ENCODE measurements at regions not wholly inside any gene's neighbourhood (a gene's known extent, or its start where the extent isn't known, plus 50 kb on each side); places are given as distances from the start of the nearest gene placed in this dataset.

GRCh38 chr4:3365871-3366842 lies 73.3 kb downstream of the RGS12 start:
- no peaks in the 10 kb centered on the region for H3K9me3 ChIP-seq (ENCODE audit: control insufficient read depth in 4 of 4, low read length in 3 of 4)
- 93% methylated on average over 30 of the region's 30 CpGs for WGBS
- H3K4me3 ChIP-seq (ENCODE audit: low read depth in 1 of 3, low read length in 3 of 3): no peak overlapping the region
- H3K27ac ChIP-seq (ENCODE audit: low read depth in 1 of 2, low read length in 2 of 2): peak overlapping the region; percentile 82 to 84
- TF ChIP-seq, protein P1, sequence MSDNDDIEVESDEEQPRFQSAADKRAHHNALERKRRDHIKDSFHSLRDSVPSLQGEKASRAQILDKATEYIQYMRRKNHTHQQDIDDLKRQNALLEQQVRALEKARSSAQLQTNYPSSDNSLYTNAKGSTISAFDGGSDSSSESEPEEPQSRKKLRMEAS (IDR thresholded peaks at IDR 0.05): no peak
- TF ChIP-seq, protein P2, sequence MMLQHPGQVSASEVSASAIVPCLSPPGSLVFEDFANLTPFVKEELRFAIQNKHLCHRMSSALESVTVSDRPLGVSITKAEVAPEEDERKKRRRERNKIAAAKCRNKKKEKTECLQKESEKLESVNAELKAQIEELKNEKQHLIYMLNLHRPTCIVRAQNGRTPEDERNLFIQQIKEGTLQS (IDR thresholded peaks at IDR 0.05): no peak
- peak; percentile 21 for DNase-seq (ENCODE audit: low spot score)
- no peak overlapping the region for H3K9ac ChIP-seq (ENCODE audit: low read depth in 1 of 2, low read length in 2 of 2)
- H3K4me1 ChIP-seq (ENCODE audit: control insufficient read depth in 4 of 4, insufficient read depth in 4 of 4, low read length in 3 of 4): peaks cover 17 to 48% (median 35%) of the 10 kb centered on the region in 4 donors
- H3K36me3 ChIP-seq (ENCODE audit: control insufficient read depth in 4 of 4, insufficient read depth in 3 of 4, low read depth in 1 of 4, low read length in 3 of 4): no peaks in the 10 kb centered on the region
- H3K27me3 ChIP-seq (ENCODE audit: control insufficient read depth in 4 of 4, insufficient read depth in 4 of 4, low read length in 3 of 4): no peaks in the 10 kb centered on the region

DNA sequence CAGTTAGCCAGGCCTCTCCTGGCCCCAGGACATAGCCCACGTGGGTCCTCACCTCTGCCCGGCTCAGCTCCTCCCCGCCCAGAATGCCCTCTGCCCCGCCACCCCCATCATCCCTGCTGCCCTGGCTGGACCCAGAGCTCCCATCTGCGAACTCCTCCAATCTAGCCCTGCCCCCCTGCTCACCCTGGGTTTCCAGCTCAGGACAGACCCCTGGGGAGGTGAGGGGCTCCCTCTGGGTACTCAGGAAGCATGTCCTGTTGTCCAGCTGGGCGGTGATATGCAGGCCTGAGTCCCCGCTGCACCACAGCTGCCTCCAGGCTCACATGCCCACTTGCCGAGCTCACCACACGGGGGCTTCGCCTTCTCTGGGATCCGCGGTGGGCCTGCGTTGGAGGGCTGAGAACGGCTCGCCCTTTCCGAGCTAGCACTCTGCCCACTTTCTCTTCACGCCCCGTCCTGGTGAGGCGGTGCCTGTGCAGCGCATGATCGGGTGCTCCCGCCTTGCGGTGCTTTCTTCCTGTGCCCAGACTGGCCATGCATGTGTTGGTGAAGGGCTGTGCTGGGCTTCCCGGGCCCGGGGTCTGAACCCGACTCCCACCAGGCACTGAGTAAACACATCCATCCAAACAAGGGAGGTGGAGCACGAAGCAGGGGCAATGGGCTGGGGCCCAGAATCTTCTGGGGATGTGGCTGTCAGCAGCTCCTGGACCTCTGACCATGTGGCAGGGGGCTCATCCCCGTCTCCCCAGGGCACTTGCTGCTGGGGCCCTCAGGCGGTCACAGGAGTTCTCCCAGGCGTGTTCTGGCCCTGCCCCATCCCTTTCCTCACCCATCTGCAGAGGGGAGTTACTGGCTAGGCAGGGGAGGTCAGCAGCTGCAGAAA lies 74.3 kb downstream of the RGS12 start:
- peak; percentile 59 for DNase-seq (ENCODE audit: low spot score)
- H3K27ac ChIP-seq (ENCODE audit: low read depth in 1 of 2, low read length in 2 of 2): peak overlapping the region; percentile 82 to 84
- WGBS: 75% methylated on average over 30 of the region's 30 CpGs

More for the DNA sequence above, 74.3 kb downstream of the RGS12 start:
- Histone ChIP-seq H3K9me3 (ENCODE audit: control insufficient read depth in 4 of 4, low read length in 3 of 4) (no peaks in the 10 kb centered on the region), H3K27me3 (ENCODE audit: control insufficient read depth in 4 of 4, insufficient read depth in 4 of 4, low read length in 3 of 4) (no peaks in the 10 kb centered on the region), H3K9ac (ENCODE audit: low read depth in 1 of 2, low read length in 2 of 2) (no peak overlapping the region), H3K36me3 (ENCODE audit: control insufficient read depth in 4 of 4, insufficient read depth in 3 of 4, low read depth in 1 of 4, low read length in 3 of 4) (no peaks in the 10 kb centered on the region), H3K4me1 (ENCODE audit: control insufficient read depth in 4 of 4, insufficient read depth in 4 of 4, low read length in 3 of 4) (peaks cover 17 to 49% (median 35%) of the 10 kb centered on the region in 4 donors), H3K4me3 (ENCODE audit: low read depth in 1 of 3, low read length in 3 of 3) (no peak overlapping the region)
- TF ChIP-seq HNF4A (conservative IDR thresholded peaks at IDR 0.05): peak; percentile 83 to 87
- TF ChIP-seq, protein P3, sequence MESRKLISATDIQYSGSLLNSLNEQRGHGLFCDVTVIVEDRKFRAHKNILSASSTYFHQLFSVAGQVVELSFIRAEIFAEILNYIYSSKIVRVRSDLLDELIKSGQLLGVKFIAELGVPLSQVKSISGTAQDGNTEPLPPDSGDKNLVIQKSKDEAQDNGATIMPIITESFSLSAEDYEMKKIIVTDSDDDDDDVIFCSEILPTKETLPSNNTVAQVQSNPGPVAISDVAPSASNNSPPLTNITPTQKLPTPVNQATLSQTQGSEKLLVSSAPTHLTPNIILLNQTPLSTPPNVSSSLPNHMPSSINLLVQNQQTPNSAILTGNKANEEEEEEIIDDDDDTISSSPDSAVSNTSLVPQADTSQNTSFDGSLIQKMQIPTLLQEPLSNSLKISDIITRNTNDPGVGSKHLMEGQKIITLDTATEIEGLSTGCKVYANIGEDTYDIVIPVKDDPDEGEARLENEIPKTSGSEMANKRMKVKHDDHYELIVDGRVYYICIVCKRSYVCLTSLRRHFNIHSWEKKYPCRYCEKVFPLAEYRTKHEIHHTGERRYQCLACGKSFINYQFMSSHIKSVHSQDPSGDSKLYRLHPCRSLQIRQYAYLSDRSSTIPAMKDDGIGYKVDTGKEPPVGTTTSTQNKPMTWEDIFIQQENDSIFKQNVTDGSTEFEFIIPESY (IDR thresholded peaks at IDR 0.05): no peak
- peak; percentile 70 to 86 for TF ChIP-seq RXRA (IDR thresholded peaks at IDR 0.05)
- peak; percentile 62 for TF ChIP-seq YY1 (IDR thresholded peaks at IDR 0.05)
- TF ChIP-seq HNF4G (IDR thresholded peaks at IDR 0.05): no peak
- TF ChIP-seq, protein P4, sequence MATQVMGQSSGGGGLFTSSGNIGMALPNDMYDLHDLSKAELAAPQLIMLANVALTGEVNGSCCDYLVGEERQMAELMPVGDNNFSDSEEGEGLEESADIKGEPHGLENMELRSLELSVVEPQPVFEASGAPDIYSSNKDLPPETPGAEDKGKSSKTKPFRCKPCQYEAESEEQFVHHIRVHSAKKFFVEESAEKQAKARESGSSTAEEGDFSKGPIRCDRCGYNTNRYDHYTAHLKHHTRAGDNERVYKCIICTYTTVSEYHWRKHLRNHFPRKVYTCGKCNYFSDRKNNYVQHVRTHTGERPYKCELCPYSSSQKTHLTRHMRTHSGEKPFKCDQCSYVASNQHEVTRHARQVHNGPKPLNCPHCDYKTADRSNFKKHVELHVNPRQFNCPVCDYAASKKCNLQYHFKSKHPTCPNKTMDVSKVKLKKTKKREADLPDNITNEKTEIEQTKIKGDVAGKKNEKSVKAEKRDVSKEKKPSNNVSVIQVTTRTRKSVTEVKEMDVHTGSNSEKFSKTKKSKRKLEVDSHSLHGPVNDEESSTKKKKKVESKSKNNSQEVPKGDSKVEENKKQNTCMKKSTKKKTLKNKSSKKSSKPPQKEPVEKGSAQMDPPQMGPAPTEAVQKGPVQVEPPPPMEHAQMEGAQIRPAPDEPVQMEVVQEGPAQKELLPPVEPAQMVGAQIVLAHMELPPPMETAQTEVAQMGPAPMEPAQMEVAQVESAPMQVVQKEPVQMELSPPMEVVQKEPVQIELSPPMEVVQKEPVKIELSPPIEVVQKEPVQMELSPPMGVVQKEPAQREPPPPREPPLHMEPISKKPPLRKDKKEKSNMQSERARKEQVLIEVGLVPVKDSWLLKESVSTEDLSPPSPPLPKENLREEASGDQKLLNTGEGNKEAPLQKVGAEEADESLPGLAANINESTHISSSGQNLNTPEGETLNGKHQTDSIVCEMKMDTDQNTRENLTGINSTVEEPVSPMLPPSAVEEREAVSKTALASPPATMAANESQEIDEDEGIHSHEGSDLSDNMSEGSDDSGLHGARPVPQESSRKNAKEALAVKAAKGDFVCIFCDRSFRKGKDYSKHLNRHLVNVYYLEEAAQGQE (IDR thresholded peaks at IDR 0.05): peak; percentile 66
- TF ChIP-seq SP1 (IDR thresholded peaks at IDR 0.05): peak; percentile 69

All from liver (tissue), 7 donors.